ENCODE measurements at regions not wholly inside any gene's neighbourhood (a gene's known extent, or its start where the extent isn't known, plus 50 kb on each side); places are given as distances from the start of the nearest gene placed in this dataset.

GRCh38 chr1:187451238-187451637, 622.5 kb downstream of the PLA2G4A start:
- TF ChIP-seq EZH2 (IDR thresholded peaks at IDR 0.05; ENCODE audit: insufficient read depth, poor library complexity, severe bottlenecking) (no peak), EZH2phosphoT487 (IDR thresholded peaks at IDR 0.05; ENCODE audit: insufficient read depth, low read depth) (no peak)
